ENCODE measurements at regions not wholly inside any gene's neighbourhood (a gene's known extent, or its start where the extent isn't known, plus 50 kb on each side); places are given as distances from the start of the nearest gene placed in this dataset.

DNA sequence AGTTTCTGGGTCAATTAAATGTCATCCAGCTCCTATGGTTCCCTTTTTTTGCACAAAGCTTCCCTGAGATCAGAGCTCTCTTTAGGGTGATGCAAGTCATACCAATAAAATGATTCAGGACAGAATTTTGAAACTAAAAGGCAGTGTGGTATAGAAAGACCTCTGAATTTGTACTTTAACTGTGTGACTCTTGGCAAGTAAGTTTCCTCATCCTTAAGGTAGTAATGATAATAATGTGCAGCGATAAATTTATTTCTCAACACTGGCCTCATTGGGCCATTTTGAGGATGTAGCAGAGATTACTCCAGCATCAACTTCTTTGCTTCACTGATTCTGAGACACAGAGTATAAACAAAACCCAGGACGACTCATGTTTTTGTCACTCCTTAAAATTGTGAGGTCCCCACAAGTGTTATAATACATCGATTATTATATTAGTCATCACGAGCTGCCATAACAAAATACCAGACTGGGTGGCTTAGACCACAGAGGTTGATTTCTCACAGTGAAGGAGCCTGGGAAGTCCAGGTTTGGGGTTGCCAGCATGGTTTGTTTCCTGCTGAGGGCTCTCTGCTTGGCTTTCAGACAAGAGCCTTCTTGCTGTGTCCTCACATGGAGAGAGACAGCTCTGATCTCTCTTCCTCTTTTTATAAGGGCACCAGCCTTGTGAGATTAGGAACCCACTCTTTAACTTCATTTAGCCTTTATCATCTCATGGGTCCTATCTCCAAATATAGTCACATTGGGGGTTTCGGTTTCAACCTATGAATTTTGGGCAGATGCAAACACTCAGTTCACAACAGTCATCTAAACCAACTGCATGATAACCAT lies 293.0 kb downstream of the ZNF608 start:
- H3K36me3 ChIP-seq, result no peaks in the 10 kb centered on the region
- TF ChIP-seq, protein P1, sequence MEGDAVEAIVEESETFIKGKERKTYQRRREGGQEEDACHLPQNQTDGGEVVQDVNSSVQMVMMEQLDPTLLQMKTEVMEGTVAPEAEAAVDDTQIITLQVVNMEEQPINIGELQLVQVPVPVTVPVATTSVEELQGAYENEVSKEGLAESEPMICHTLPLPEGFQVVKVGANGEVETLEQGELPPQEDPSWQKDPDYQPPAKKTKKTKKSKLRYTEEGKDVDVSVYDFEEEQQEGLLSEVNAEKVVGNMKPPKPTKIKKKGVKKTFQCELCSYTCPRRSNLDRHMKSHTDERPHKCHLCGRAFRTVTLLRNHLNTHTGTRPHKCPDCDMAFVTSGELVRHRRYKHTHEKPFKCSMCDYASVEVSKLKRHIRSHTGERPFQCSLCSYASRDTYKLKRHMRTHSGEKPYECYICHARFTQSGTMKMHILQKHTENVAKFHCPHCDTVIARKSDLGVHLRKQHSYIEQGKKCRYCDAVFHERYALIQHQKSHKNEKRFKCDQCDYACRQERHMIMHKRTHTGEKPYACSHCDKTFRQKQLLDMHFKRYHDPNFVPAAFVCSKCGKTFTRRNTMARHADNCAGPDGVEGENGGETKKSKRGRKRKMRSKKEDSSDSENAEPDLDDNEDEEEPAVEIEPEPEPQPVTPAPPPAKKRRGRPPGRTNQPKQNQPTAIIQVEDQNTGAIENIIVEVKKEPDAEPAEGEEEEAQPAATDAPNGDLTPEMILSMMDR (IDR thresholded peaks at IDR 0.05), result no peak
- H3K27ac ChIP-seq, result peak overlapping the region in 1 of 2 donors; percentile 74
- no peak for DNase-seq (ENCODE audit: low spot score)
- H3K4me3 ChIP-seq, result no peak overlapping the region
- H3K27me3 ChIP-seq, result no peaks in the 10 kb centered on the region
- peaks cover 0 to 22% of the 10 kb centered on the region in 2 donors for H3K4me1 ChIP-seq
- H3K9me3 ChIP-seq, result no peaks in the 10 kb centered on the region

DNA sequence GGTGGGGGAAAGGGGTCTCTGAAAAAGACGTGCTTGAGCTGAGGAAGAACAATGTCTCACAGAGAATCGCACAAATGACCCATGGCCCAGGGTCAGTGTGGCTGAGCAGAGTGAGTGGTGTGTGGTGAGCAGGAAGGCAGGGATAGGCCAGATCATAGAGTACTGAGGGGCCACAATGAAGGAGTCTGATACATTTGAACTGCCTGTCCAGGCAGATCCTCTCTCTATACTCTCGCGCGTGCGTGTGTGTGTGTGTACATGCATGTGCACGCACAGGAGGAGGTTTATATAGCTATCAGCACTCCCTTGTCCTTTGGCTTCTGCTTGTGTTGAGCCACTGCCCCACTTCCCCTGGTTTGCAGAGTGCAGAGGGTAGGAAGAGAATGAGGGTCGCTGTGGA lies 294.0 kb downstream of the ZNF608 start:
- H3K9me3 ChIP-seq, result no peaks in the 10 kb centered on the region

DNA sequence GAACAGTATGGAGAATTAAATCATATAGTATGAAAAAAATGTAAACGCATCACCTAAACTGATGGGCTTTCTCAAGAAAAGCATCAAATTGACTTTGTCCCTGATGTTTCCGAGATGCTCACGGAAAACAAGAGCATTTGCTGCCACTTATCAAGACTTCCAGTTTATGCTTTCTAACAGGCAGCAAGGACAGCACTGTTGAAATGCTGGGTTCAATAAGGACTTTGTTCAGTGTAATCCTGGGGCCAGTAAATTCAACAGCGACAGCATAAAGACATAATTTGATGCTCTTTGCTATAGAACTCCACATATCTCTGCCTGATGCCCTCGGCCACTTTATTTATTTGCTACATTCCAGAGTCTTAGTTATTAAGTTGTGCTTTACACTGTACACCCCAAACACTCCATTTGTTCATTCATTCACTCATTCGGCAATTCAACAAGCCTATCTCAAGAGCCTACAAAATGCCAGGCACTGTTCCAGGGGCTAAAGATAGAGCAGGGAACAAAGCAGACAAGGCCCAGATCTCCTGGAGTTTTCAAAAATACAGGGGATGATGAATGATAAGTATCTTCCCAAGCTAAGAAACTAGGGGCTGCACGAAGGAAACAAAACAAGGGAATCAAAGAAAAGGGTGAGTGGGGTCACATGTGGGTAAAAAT lies 294.6 kb downstream of the ZNF608 start:
- Histone ChIP-seq H3K4me1 (peaks cover 0 to 22% of the 10 kb centered on the region in 2 donors), H3K36me3 (no peaks in the 10 kb centered on the region), H3K4me3 (no peak overlapping the region), H3K9me3 (no peaks in the 10 kb centered on the region), H3K27ac (peak overlapping the region; percentile 59 to 74), H3K27me3 (no peaks in the 10 kb centered on the region)
- TF ChIP-seq, protein P1 (IDR thresholded peaks at IDR 0.05), result no peak
- DNase-seq (ENCODE audit: low spot score), result no peak

More for the DNA sequence above, 294.0 kb downstream of the ZNF608 start:
- Histone ChIP-seq H3K36me3 (no peaks in the 10 kb centered on the region), H3K27me3 (no peaks in the 10 kb centered on the region), H3K4me3 (no peak overlapping the region), H3K27ac (peak overlapping the region; percentile 59 to 74), H3K4me1 (peaks cover 0 to 22% of the 10 kb centered on the region in 2 donors)
- no peak for DNase-seq (ENCODE audit: low spot score)
- TF ChIP-seq, protein P1 (IDR thresholded peaks at IDR 0.05), result no peak

DNA sequence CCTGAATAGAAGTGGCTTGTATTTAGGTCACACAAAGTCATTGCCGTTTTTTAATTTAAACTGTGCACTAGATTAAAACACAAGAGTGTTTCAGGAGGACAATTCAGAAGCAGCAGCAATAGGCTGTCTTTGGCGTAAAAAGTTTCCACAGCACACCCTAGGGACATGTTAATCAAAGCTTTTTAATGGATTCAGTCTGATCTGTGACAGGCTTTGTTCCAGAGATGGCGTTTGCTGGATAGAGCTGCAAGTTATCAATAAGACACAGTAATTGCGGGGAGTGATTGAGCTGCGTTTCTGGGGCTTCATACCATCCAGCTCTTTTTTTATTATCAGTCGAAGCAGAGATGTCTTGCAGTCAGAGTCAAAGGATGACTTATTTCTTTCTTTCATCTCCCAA lies 300.3 kb downstream of the ZNF608 start:
- TF ChIP-seq, protein P1 (IDR thresholded peaks at IDR 0.05), result no peak
- Histone ChIP-seq H3K4me1 (peaks cover 0 to 6% of the 10 kb centered on the region in 2 donors), H3K36me3 (no peaks in the 10 kb centered on the region), H3K9me3 (no peaks in the 10 kb centered on the region), H3K27me3 (no peaks in the 10 kb centered on the region), H3K4me3 (no peak overlapping the region), H3K27ac (no peak overlapping the region)
- no peak for DNase-seq (ENCODE audit: low spot score)

DNA sequence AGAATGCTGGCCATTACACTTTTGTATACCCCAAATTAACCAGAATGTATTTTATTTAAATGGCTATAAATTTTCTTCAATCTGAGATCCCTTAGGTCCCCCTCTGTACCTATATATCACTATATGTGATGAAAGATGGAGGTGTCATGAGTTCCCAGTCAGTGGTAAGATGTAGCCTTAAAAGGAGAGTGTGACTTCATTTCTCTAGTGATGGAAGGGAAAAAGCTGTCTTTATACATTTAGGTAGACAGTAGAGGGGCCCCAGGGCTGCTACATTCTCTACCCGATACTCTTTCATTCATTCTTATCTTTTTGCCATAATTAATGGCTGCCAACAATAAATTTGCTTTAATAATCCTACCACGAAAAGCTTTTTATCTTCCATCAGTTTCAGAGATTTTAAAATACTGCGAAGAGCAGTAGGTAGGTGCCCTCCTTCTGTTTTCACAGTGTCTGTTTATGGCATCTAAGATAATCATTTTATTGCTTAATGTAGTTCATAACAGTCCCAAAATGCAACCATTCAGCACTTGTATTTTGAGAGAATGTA lies 301.3 kb downstream of the ZNF608 start:
- H3K27ac ChIP-seq, result peak overlapping the region in 1 of 2 donors; percentile 85
- H3K4me1 ChIP-seq, result peaks cover 0 to 6% of the 10 kb centered on the region in 2 donors
- no peaks in the 10 kb centered on the region for H3K9me3 ChIP-seq
- no peak for DNase-seq (ENCODE audit: low spot score)
- H3K27me3 ChIP-seq, result no peaks in the 10 kb centered on the region
- no peak overlapping the region for H3K4me3 ChIP-seq
- TF ChIP-seq, protein P1 (IDR thresholded peaks at IDR 0.05), result no peak
- H3K36me3 ChIP-seq, result no peaks in the 10 kb centered on the region
